ENCODE measurements at regions not wholly inside any gene's neighbourhood (a gene's known extent, or its start where the extent isn't known, plus 50 kb on each side); places are given as distances from the start of the nearest gene placed in this dataset.

GRCh38 chr9:1947438-1947837 lies 67.7 kb upstream of the SMARCA2 start:
- TF ChIP-seq CTCF (IDR thresholded peaks at IDR 0.05): no peak
- TF ChIP-seq POLR2A (IDR thresholded peaks at IDR 0.05): no peak

Data from Peyer's patch (tissue), 4 donors.